BLaER1 (cell line): ENCODE measurements at regions not wholly inside any gene's neighbourhood (a gene's known extent, or its start where the extent isn't known, plus 50 kb on each side); places are given as distances from the start of the nearest gene placed in this dataset.
A peak's percentile ranks its signal among the peaks of the same experiment; 100 is the strongest.

Source experiments
- H3K27ac ChIP-seq: shearing (Covaris generic); formaldehyde crosslinking; 2 replicates; pipeline ENCODE4 v1.8.1; 2022
- H3K27me3 ChIP-seq: shearing (Covaris generic); formaldehyde crosslinking; 2 replicates; pipeline ENCODE4 v1.8.1; 2022
- H3K36me3 ChIP-seq: shearing (Covaris generic); formaldehyde crosslinking; 2 replicates; pipeline ENCODE4 v1.8.1; 2022
- H3K4me1 ChIP-seq: shearing (Covaris generic); formaldehyde crosslinking; 2 replicates; pipeline ENCODE4 v1.8.1; 2022
- H3K4me2 ChIP-seq: shearing (Covaris generic); formaldehyde crosslinking; 2 replicates; pipeline ENCODE4 v1.8.1; 2022
- H3K4me3 ChIP-seq: shearing (Covaris generic); formaldehyde crosslinking; 2 replicates; pipeline ENCODE4 v1.8.1; 2022
- H3K9ac ChIP-seq: shearing (Covaris generic); formaldehyde crosslinking; 2 replicates; pipeline ENCODE4 v1.8.1; 2022
- H3K9me3 ChIP-seq: shearing (Covaris generic); formaldehyde crosslinking; 2 replicates; pipeline ENCODE4 v1.8.1; 2022
- H4K20me1 ChIP-seq: shearing (Covaris generic); formaldehyde crosslinking; 2 replicates; pipeline ENCODE4 v1.8.1; 2022
- Cebpa-rat ChIP-seq: shearing (Covaris generic); IDR thresholded peaks from 2 replicates; pipeline ENCODE4 v1.8.1; 2022

GRCh38 chr15:70192041-70192440, 94.3 kb upstream of the TLE3 start:
- Histone ChIP-seq H3K27ac (no peak overlapping the region), H3K27me3 (peaks cover 25% of the 10 kb centered on the region), H3K4me2 (no peak overlapping the region), H3K4me3 (no peak overlapping the region), H3K9me3 (no peaks in the 10 kb centered on the region), H3K36me3 (no peaks in the 10 kb centered on the region), H4K20me1 (peaks cover 28% of the 10 kb centered on the region; the same call in 1 of the 2 replicates), H3K4me1 (peaks cover 8% of the 10 kb centered on the region), H3K9ac (no peak overlapping the region)
- TF ChIP-seq Cebpa-rat: no peak

GRCh38 chr15:70190965-70191364, 93.2 kb upstream of the TLE3 start:
- no peaks in the 10 kb centered on the region for H3K36me3 ChIP-seq
- peaks cover 16% of the 10 kb centered on the region for H3K27me3 ChIP-seq
- no peak overlapping the region for H3K4me2 ChIP-seq
- peaks cover 17% of the 10 kb centered on the region; the same call in 1 of the 2 replicates for H4K20me1 ChIP-seq
- peaks cover 11% of the 10 kb centered on the region for H3K4me1 ChIP-seq
- no peaks in the 10 kb centered on the region for H3K9me3 ChIP-seq
- H3K27ac ChIP-seq: no peak overlapping the region
- no peak overlapping the region for H3K4me3 ChIP-seq
- TF ChIP-seq Cebpa-rat: no peak
- H3K9ac ChIP-seq: no peak overlapping the region

GRCh38 chr15:70189826-70190695, 92.3 kb upstream of the TLE3 start:
- H3K4me1 ChIP-seq: peaks cover 17% of the 10 kb centered on the region
- no peak overlapping the region for H3K27ac ChIP-seq
- peaks cover 8% of the 10 kb centered on the region; the same call in 1 of the 2 replicates for H4K20me1 ChIP-seq
- H3K27me3 ChIP-seq: peaks cover 7% of the 10 kb centered on the region
- H3K9ac ChIP-seq: no peak overlapping the region
- H3K4me3 ChIP-seq: no peak overlapping the region
- no peak for TF ChIP-seq Cebpa-rat
- no peaks in the 10 kb centered on the region for H3K36me3 ChIP-seq
- H3K9me3 ChIP-seq: no peaks in the 10 kb centered on the region
- H3K4me2 ChIP-seq: no peak overlapping the region

- Histone ChIP-seq H3K9me3 (no peaks in the 10 kb centered on the region), H3K27ac (no peak overlapping the region), H3K36me3 (no peaks in the 10 kb centered on the region), H4K20me1 (no peaks in the 10 kb centered on the region; the same call in 1 of the 2 replicates), H3K4me1 (peaks cover 22% of the 10 kb centered on the region), H3K4me2 (no peak overlapping the region), H3K4me3 (no peak overlapping the region), H3K9ac (no peak overlapping the region), H3K27me3 (no peaks in the 10 kb centered on the region)
- TF ChIP-seq Cebpa-rat: no peak
Observed at GRCh38 chr15:70188286-70188685, 90.6 kb upstream of the TLE3 start.

- TF ChIP-seq Cebpa-rat: no peak
- H4K20me1 ChIP-seq: no peaks in the 10 kb centered on the region
- no peaks in the 10 kb centered on the region for H3K9me3 ChIP-seq
- H3K4me1 ChIP-seq: peaks cover 27% of the 10 kb centered on the region
- no peak overlapping the region for H3K4me2 ChIP-seq
- H3K9ac ChIP-seq: no peak overlapping the region
- no peak overlapping the region for H3K27ac ChIP-seq
- H3K36me3 ChIP-seq: no peaks in the 10 kb centered on the region
- H3K27me3 ChIP-seq: no peaks in the 10 kb centered on the region
- H3K4me3 ChIP-seq: no peak overlapping the region
Observed at GRCh38 chr15:70187331-70187730, 89.6 kb upstream of the TLE3 start.

- Histone ChIP-seq H4K20me1 (no peaks in the 10 kb centered on the region), H3K4me2 (peak overlapping the region; percentile 56), H3K36me3 (no peaks in the 10 kb centered on the region), H3K4me3 (no peak overlapping the region), H3K9me3 (no peaks in the 10 kb centered on the region), H3K9ac (no peak overlapping the region), H3K27ac (no peak overlapping the region), H3K27me3 (no peaks in the 10 kb centered on the region), H3K4me1 (peaks cover 27% of the 10 kb centered on the region)
- no peak for TF ChIP-seq Cebpa-rat
Observed at GRCh38 chr15:70186152-70186551, 88.4 kb upstream of the TLE3 start.

- no peak for TF ChIP-seq Cebpa-rat
- Histone ChIP-seq H3K4me3 (no peak overlapping the region), H3K4me1 (peaks cover 27% of the 10 kb centered on the region), H3K9me3 (no peaks in the 10 kb centered on the region), H4K20me1 (no peaks in the 10 kb centered on the region), H3K36me3 (no peaks in the 10 kb centered on the region), H3K27me3 (no peaks in the 10 kb centered on the region), H3K27ac (no peak overlapping the region), H3K4me2 (peak overlapping the region; percentile 56), H3K9ac (no peak overlapping the region)
Observed at GRCh38 chr15:70185251-70185711, 87.6 kb upstream of the TLE3 start.

- Histone ChIP-seq H3K4me3 (no peak overlapping the region), H3K27me3 (no peaks in the 10 kb centered on the region), H3K4me2 (peak overlapping the region; percentile 17; the same call in 1 of the 2 replicates), H3K36me3 (no peaks in the 10 kb centered on the region), H3K9me3 (no peaks in the 10 kb centered on the region), H3K9ac (no peak overlapping the region), H3K27ac (no peak overlapping the region), H4K20me1 (no peaks in the 10 kb centered on the region), H3K4me1 (peaks cover 27% of the 10 kb centered on the region)
- no peak for TF ChIP-seq Cebpa-rat
Observed at GRCh38 chr15:70182858-70183695, 85.4 kb upstream of the TLE3 start.

- TF ChIP-seq Cebpa-rat: no peak
- peaks cover 24% of the 10 kb centered on the region for H3K4me1 ChIP-seq
- no peak overlapping the region for H3K4me3 ChIP-seq
- H3K27me3 ChIP-seq: no peaks in the 10 kb centered on the region
- no peaks in the 10 kb centered on the region for H3K36me3 ChIP-seq
- H3K9me3 ChIP-seq: no peaks in the 10 kb centered on the region
- H3K27ac ChIP-seq: no peak overlapping the region
- H3K4me2 ChIP-seq: no peak overlapping the region
- no peaks in the 10 kb centered on the region for H4K20me1 ChIP-seq
- H3K9ac ChIP-seq: no peak overlapping the region
Observed at GRCh38 chr15:70181626-70182255, 84.0 kb upstream of the TLE3 start.
